Natural killer cell (primary cell): ENCODE measurements at regions not wholly inside any gene's neighbourhood (a gene's known extent, or its start where the extent isn't known, plus 50 kb on each side); places are given as distances from the start of the nearest gene placed in this dataset.

Experiments used
- ATAC-seq, 3 donors: fragments of 150-1000 bp in 2 of 3; fragments of 200-7000 bp in 1 of 3; cut with Tn5 transposase; 1 replicate in 1 of 3; 2 replicates in 2 of 3; pipeline ENCODE4 v1.10.0; 2021; ENCODE audit warnings: mild to moderate bottlenecking in 2 of 3, moderate library complexity in 2 of 3
- DNase-seq, 2 donors: peaks; one replicate each; pipeline versions ENCODE4 v3.0.0 to v3.0.0-alpha.2; 2013 to 2021; ENCODE audit warnings: mixed read lengths in 1 of 2
- H3K27ac ChIP-seq: one replicate; pipeline ENCODE4 v1.5.1; 2013; ENCODE audit warnings: mild to moderate bottlenecking, low read length
- H3K27me3 ChIP-seq: one replicate; pipeline ENCODE4 v1.6.1; 2013; ENCODE audit warnings: low read length; ENCODE audit not compliant: control insufficient read depth, insufficient read depth
- H3K36me3 ChIP-seq: one replicate; pipeline ENCODE4 v1.6.1; 2013; ENCODE audit warnings: low read length; ENCODE audit not compliant: control insufficient read depth, insufficient read depth
- H3K4me1 ChIP-seq: one replicate; pipeline ENCODE4 v1.6.1; 2013; ENCODE audit warnings: low read length; ENCODE audit not compliant: control insufficient read depth, insufficient read depth
- H3K4me3 ChIP-seq: one replicate; pipeline ENCODE4 v1.5.1; 2013; ENCODE audit warnings: low read length
- H3K9me3 ChIP-seq: one replicate; pipeline ENCODE4 v1.6.1; 2013; ENCODE audit warnings: low read length; ENCODE audit not compliant: control insufficient read depth, insufficient read depth
- H3K27ac Mint-ChIP-seq, 2 donors: one replicate each; pipeline ENCODE4 v1.8.0; 2022; ENCODE audit warnings: mild to moderate bottlenecking in 2 of 2, mixed read lengths in 2 of 2, moderate library complexity in 1 of 2
- H3K27me3 Mint-ChIP-seq, 2 donors: one replicate each; pipeline ENCODE4 v1.8.0; 2022; ENCODE audit warnings: low read depth in 2 of 2, mixed read lengths in 2 of 2
- H3K36me3 Mint-ChIP-seq: one replicate; pipeline ENCODE4 v1.8.0; 2022; ENCODE audit warnings: mixed read lengths
- H3K4me1 Mint-ChIP-seq, 2 donors: one replicate each; pipeline ENCODE4 v1.8.0; 2022; ENCODE audit warnings: mixed read lengths in 2 of 2
- H3K4me3 Mint-ChIP-seq: one replicate; pipeline ENCODE4 v1.8.0; 2022; ENCODE audit warnings: mild to moderate bottlenecking, moderate library complexity, mixed read lengths
- H3K9me3 Mint-ChIP-seq, 2 donors: one replicate each; pipeline ENCODE4 v1.8.0; 2022; ENCODE audit warnings: mixed read lengths in 2 of 2
- WGBS: methylation state at CpG from one replicate; pipeline ENCODE4 v1.1.7; 2013; ENCODE audit warnings: missing lambda C conversion rate; ENCODE audit not compliant: insufficient coverage; 5-methylcytosine and 5-hydroxymethylcytosine counted together
- intact Hi-C: fragments of 100-400 bp; cut with micrococcal nuclease; formaldehyde crosslinking; loops from one replicate; pipeline ENCODE4 v1.14.2; 2022
- TF ChIP-seq, protein P1 (sequence below): fragments of 200-600 bp; IDR thresholded peaks from one replicate; pipeline ENCODE4 v1.8.0; 2022; ENCODE audit warnings: antibody characterized with exemption

DNA sequence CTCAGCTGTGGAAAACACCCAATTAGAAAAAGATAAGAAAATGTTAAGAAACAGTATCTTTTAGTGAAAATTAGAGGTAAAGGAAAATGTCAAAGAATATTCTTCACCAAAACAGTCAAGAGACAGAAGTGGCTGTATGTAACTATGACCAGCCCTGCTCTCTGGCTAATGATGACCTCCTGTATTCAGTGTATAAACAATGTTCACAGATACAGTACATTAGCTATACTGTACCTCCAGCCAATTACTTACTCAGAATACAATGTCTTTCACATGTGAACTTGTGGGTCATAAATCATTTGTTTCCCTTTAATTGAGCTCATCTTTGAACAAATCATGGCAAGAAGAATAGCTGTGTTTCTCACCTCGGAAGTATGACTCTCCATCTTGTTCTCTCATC lies 432.0 kb downstream of the LMO4 start:
- Mint-ChIP-seq H3K27me3 (no peaks in the 10 kb centered on the region), H3K9me3 (no peaks in the 10 kb centered on the region), H3K4me3 (no peak overlapping the region), H3K4me1 (peaks cover 0 to 4% of the 10 kb centered on the region in 2 donors), H3K27ac (no peak overlapping the region), H3K36me3 (no peaks in the 10 kb centered on the region)
- Histone ChIP-seq H3K27me3 (no peaks in the 10 kb centered on the region), H3K36me3 (no peaks in the 10 kb centered on the region), H3K9me3 (no peaks in the 10 kb centered on the region), H3K27ac (no peak overlapping the region), H3K4me3 (no peak overlapping the region), H3K4me1 (no peaks in the 10 kb centered on the region)
- intact Hi-C loops = no loop called here
- ATAC-seq = no peak
- no CpG with 5 or more reads among the region's 1 CpG for WGBS
- no peak for DNase-seq
- TF ChIP-seq, protein P1, sequence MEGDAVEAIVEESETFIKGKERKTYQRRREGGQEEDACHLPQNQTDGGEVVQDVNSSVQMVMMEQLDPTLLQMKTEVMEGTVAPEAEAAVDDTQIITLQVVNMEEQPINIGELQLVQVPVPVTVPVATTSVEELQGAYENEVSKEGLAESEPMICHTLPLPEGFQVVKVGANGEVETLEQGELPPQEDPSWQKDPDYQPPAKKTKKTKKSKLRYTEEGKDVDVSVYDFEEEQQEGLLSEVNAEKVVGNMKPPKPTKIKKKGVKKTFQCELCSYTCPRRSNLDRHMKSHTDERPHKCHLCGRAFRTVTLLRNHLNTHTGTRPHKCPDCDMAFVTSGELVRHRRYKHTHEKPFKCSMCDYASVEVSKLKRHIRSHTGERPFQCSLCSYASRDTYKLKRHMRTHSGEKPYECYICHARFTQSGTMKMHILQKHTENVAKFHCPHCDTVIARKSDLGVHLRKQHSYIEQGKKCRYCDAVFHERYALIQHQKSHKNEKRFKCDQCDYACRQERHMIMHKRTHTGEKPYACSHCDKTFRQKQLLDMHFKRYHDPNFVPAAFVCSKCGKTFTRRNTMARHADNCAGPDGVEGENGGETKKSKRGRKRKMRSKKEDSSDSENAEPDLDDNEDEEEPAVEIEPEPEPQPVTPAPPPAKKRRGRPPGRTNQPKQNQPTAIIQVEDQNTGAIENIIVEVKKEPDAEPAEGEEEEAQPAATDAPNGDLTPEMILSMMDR = no peak

DNA sequence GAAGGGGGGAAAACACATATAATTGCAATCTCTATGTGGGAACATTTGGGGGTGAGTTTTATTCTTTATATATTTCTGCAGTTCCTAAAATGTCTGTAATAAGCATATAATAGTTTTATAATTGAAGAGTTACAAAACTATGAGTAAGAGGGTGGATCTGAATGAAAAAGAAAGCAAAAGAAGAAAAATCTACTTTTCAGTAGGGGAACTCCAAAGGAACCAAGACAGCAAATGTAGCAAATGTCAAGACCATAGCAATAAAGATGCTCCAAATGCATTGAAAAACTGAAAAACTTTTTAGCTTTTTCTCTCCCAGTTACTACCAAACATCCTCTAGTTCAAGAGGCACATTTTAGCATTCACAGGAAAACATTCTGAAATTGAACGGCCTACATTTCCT lies 434.8 kb downstream of the LMO4 start:
- WGBS = no CpG with 5 or more reads among the region's 1 CpG
- Histone ChIP-seq H3K27me3 (no peaks in the 10 kb centered on the region), H3K4me3 (no peak overlapping the region), H3K4me1 (no peaks in the 10 kb centered on the region), H3K9me3 (no peaks in the 10 kb centered on the region), H3K36me3 (no peaks in the 10 kb centered on the region), H3K27ac (no peak overlapping the region)
- DNase-seq = no peak
- intact Hi-C loops = no loop called here
- no peaks in the 10 kb centered on the region for H3K9me3 Mint-ChIP-seq
- H3K4me1 Mint-ChIP-seq = peaks cover 0 to 4% of the 10 kb centered on the region in 2 donors
- H3K36me3 Mint-ChIP-seq = no peaks in the 10 kb centered on the region
- H3K27ac Mint-ChIP-seq = no peak overlapping the region
- ATAC-seq = no peak
- TF ChIP-seq, protein P1 = no peak
- H3K27me3 Mint-ChIP-seq = no peaks in the 10 kb centered on the region
- no peak overlapping the region for H3K4me3 Mint-ChIP-seq

DNA sequence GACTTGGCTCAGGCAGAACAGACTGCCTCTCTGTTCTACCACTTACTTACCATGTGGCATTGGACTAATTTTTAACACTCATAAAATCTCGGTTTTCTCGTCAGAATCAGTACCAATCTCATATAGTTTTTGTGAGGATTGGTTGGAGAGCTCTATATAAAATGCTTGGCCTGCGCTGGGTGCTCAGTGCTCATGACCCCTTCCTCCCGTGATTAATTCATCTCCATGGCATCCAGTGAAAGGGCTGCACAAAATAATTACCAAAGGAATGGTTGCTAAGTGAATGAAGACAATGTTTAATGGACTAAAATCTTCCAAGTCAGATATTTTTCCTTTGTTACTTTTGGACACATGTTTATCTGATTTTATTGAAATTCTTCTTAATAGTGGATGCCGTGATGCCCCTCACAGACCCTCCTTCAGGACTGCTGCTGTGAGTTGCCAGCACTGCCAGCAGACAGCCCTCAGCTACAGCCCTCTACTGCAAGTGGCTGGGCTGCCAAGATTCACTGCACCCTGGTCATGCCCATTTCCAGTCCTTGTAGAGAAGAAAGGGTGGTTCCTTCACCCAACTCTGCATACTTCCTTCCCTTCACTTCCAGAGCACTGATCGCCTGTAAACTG lies 436.5 kb downstream of the LMO4 start:
- DNase-seq (no peak), ATAC-seq (no peak)
- Histone ChIP-seq H3K4me3 (no peak overlapping the region), H3K27ac (no peak overlapping the region), H3K27me3 (no peaks in the 10 kb centered on the region), H3K36me3 (no peaks in the 10 kb centered on the region), H3K9me3 (no peaks in the 10 kb centered on the region), H3K4me1 (no peaks in the 10 kb centered on the region)
- no peak overlapping the region for H3K27ac Mint-ChIP-seq
- H3K9me3 Mint-ChIP-seq = peaks cover 0 to 3% of the 10 kb centered on the region in 2 donors
- no peak overlapping the region for H3K4me3 Mint-ChIP-seq
- peaks cover 0 to 4% of the 10 kb centered on the region in 2 donors for H3K4me1 Mint-ChIP-seq
- intact Hi-C loops = no loop called here
- WGBS = 84% methylated on average over 6 of the region's 6 CpGs
- no peaks in the 10 kb centered on the region for H3K27me3 Mint-ChIP-seq
- no peaks in the 10 kb centered on the region for H3K36me3 Mint-ChIP-seq
- TF ChIP-seq, protein P1 = no peak

DNA sequence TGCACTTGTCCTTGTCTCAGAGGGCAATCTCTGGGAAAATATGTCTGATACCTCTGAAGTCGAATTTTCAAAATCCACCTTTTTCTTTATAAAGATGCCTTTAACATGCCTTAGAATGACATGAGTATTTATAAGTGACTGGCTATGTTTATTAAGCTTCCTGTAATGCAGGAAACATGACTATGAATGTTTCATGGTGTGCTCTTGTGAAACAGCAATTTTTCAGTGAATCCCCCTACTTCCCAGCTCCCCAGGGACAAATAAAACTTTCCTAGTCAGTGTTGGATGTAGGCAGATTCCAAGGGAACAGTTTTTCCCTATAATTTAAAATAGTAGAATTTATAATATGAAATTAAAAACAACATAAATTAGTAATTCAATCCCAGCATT lies 437.0 kb downstream of the LMO4 start:
- Mint-ChIP-seq H3K4me1 (peaks cover 0 to 4% of the 10 kb centered on the region in 2 donors), H3K4me3 (no peak overlapping the region), H3K27ac (no peak overlapping the region), H3K27me3 (no peaks in the 10 kb centered on the region), H3K36me3 (no peaks in the 10 kb centered on the region), H3K9me3 (peaks cover 0 to 3% of the 10 kb centered on the region in 2 donors)
- no peaks in the 10 kb centered on the region for H3K4me1 ChIP-seq
- WGBS = 40% methylated on average over 1 of the region's 1 CpG
- ATAC-seq (no peak), DNase-seq (no peak)
- no peaks in the 10 kb centered on the region for H3K9me3 ChIP-seq
- TF ChIP-seq, protein P1 = no peak
- no peak overlapping the region for H3K4me3 ChIP-seq
- no peak overlapping the region for H3K27ac ChIP-seq
- H3K27me3 ChIP-seq = no peaks in the 10 kb centered on the region
- H3K36me3 ChIP-seq = no peaks in the 10 kb centered on the region
- intact Hi-C loops = no loop called here
